ENCODE measurements at regions not wholly inside any gene's neighbourhood (a gene's known extent, or its start where the extent isn't known, plus 50 kb on each side); places are given as distances from the start of the nearest gene placed in this dataset.

DNA sequence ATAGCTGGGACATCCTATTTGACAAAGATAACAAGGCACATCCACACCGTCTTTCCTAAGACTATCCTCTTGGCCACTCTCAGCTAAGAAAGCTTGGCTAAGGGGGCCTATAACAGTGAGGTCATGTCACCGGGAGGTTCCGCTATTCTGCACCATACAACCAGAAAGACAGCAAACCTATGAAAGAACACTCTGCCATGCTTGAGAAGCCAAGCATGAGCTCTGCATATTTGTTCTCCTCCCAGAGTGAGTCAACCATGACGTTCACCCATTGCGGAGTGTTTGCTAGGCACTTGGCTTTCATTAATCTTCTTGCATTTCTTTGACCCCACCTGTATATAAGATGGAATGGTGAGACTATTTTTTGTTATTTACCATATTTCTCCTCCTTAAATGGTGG is 141.2 kb downstream of the GMNC start:
- no peak for DNase-seq (ENCODE audit: insufficient read length)
- peak; percentile 40 for FAIRE-seq
- TF ChIP-seq TAF1 (IDR thresholded peaks at IDR 0.05; ENCODE audit: borderline replicate concordance, low read depth, low read length) (no peak), POLR2A (IDR thresholded peaks at IDR 0.05; ENCODE audit: low read depth, low read length) (no peak), POLR2AphosphoS5 (IDR thresholded peaks at IDR 0.05; ENCODE audit: low read depth, low read length) (no peak)

DNA sequence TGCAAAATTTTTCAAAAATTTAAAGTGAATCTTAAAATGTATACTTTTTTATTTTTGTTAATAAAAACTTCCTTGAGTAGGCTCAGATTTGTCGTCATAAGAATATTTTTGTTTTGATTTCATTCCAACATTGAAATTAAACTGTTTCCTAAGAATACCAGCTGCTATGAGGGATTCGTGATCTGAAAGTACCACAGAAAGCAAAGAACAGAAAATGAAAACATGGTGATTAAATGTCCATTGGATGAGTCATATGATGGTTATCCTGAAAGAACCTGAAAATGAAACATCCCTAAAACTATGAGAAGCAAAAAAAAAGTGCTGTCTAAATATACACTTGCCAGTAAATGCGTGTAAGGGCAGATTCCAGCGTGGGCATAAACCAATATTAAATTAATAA is 143.8 kb downstream of the GMNC start:
- DNase-seq (ENCODE audit: insufficient read length) (no peak), FAIRE-seq (no peak)
- TF ChIP-seq POLR2AphosphoS5 (IDR thresholded peaks at IDR 0.05; ENCODE audit: low read depth, low read length): no peak
- no peak for TF ChIP-seq POLR2A (IDR thresholded peaks at IDR 0.05; ENCODE audit: low read depth, low read length)
- no peak for TF ChIP-seq TAF1 (IDR thresholded peaks at IDR 0.05; ENCODE audit: borderline replicate concordance, low read depth, low read length)

GRCh38 chr3:190718097-190718496 is 144.4 kb downstream of the GMNC start:
- no peak for DNase-seq (ENCODE audit: insufficient read length)
- TF ChIP-seq POLR2AphosphoS5 (IDR thresholded peaks at IDR 0.05; ENCODE audit: low read depth, low read length) (no peak), POLR2A (IDR thresholded peaks at IDR 0.05; ENCODE audit: low read depth, low read length) (no peak), TAF1 (IDR thresholded peaks at IDR 0.05; ENCODE audit: borderline replicate concordance, low read depth, low read length) (no peak)
- no peak for FAIRE-seq

DNA sequence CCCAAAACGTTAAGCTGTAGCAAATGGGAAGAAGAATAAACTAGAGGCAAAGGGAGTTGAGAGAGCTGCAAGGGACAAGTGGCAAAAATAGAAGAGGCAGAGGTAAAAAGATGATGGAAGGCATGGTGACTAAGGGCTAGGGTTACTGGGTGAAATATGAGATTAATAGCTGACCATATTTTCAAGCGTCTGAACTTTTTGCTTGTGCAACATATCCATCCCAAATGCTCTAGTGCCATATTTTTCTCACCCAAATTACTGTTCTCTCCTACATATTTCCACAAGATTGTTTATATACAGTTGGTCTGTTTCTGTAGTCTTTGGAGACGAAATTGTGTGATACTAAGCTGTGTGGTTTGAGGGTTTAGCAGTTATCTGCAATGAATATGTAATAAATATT is 145.5 kb downstream of the GMNC start:
- no peak for TF ChIP-seq POLR2AphosphoS5 (IDR thresholded peaks at IDR 0.05; ENCODE audit: low read depth, low read length)
- no peak for TF ChIP-seq POLR2A (IDR thresholded peaks at IDR 0.05; ENCODE audit: low read depth, low read length)
- no peak for TF ChIP-seq TAF1 (IDR thresholded peaks at IDR 0.05; ENCODE audit: borderline replicate concordance, low read depth, low read length)
- no peak for DNase-seq (ENCODE audit: insufficient read length)
- no peak for FAIRE-seq

DNA sequence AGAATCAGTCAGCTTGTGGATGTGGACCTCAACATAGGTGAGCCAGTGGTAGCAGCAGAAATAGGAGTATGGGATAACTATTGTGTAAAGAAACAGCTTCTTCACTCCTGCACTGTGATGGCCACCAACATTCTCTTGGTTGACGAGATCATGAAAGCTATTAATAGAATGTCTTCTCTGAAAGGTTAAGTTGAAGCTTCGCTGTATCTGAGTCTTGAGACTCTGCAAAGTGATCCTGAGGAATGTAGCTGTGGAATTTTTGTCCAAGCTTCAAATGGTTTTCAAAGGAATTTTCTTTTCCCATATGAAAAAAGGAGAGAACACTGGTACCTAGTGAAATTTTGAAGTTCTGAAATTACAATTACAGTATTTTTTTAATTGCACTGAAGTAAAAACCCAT is 146.3 kb downstream of the GMNC start:
- no peak for DNase-seq (ENCODE audit: insufficient read length)
- TF ChIP-seq TAF1 (IDR thresholded peaks at IDR 0.05; ENCODE audit: borderline replicate concordance, low read depth, low read length) (no peak), POLR2AphosphoS5 (IDR thresholded peaks at IDR 0.05; ENCODE audit: low read depth, low read length) (no peak)
- no peak for FAIRE-seq

DNA sequence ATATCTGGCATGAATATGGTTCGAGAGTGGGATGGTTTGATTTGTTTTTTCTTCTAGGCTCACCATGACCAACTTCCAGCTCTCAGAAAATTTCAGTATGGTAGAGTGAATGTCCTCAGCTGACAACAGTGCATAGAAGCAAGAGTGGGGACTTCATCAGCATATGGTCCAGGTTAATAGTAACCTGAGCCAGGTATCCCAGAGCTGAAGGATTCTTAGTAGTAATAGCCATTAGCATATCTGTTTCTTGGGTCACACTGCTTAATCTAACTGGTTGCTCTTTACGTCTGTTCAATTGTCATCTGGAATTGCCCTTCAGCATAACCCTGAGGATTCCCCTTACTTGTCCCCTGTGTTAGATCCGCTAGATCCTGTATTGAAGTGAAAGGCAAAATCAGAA is 151.8 kb downstream of the GMNC start:
- no peak for FAIRE-seq

DNA sequence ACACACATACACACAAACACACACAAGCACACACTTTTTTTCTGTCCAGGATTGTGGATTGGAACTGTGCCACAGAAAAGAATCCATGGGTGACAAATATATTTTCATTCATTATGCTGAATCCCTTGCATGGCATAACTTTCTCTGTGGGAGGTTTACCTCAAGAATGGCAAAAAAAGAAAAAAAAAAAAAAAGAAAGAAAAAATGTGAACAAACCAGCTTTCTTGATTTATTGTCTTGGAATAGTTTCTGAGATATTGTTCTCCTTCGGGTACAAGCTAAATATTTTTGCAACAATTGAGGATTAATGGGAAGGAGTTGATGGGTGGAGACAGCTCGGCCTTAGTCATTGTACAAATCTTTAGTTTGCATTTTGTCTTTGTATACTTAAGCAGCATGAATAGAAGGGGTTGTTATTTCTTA is 153.1 kb downstream of the GMNC start:
- no peak for TF ChIP-seq POLR2A (IDR thresholded peaks at IDR 0.05; ENCODE audit: low read depth, low read length)
- DNase-seq (ENCODE audit: insufficient read length) (no peak), FAIRE-seq (no peak)

More for the DNA sequence above, 151.8 kb downstream of the GMNC start:
- no peak for DNase-seq (ENCODE audit: insufficient read length)
- no peak for TF ChIP-seq POLR2AphosphoS5 (IDR thresholded peaks at IDR 0.05; ENCODE audit: low read depth, low read length)
- no peak for TF ChIP-seq TAF1 (IDR thresholded peaks at IDR 0.05; ENCODE audit: borderline replicate concordance, low read depth, low read length)
- TF ChIP-seq POLR2A (IDR thresholded peaks at IDR 0.05; ENCODE audit: low read depth, low read length): no peak
